ENCODE measurements at regions not wholly inside any gene's neighbourhood (a gene's known extent, or its start where the extent isn't known, plus 50 kb on each side); places are given as distances from the start of the nearest gene placed in this dataset.

DNA sequence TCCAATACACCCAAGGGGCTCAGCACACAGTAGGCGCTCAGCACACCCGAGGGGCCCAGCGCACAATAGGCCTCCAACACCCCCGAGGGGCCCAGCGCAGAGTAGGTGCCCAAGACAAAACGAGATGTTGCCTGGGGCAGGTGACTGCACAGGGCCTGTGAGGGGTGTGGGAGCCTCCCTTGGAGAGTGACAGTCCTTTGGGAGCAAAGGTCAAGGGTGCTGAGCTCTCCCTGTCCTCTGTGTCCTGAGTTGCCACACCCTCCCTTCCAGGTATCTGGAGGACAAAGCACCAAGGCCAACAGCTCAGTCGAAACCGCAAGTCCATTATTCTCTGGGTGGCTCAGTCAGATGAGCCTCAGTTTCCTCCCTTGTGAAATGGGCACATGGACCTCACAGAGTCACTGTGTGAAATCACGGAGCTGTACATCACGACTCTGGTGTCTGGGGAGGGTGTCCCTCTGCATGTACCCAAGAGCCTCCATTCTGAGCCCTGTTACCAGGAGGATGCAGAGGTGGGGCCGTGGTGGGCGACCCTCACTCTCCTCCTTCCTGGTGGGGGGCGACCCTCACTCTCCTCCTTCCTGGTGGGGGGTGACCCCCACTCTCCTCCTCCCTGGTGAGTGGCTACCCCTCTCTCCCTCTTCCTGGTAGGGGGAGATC, 81.3 kb downstream of the FOXL3 start:
- DNase-seq (ENCODE audit: low read depth) = no peak

DNA sequence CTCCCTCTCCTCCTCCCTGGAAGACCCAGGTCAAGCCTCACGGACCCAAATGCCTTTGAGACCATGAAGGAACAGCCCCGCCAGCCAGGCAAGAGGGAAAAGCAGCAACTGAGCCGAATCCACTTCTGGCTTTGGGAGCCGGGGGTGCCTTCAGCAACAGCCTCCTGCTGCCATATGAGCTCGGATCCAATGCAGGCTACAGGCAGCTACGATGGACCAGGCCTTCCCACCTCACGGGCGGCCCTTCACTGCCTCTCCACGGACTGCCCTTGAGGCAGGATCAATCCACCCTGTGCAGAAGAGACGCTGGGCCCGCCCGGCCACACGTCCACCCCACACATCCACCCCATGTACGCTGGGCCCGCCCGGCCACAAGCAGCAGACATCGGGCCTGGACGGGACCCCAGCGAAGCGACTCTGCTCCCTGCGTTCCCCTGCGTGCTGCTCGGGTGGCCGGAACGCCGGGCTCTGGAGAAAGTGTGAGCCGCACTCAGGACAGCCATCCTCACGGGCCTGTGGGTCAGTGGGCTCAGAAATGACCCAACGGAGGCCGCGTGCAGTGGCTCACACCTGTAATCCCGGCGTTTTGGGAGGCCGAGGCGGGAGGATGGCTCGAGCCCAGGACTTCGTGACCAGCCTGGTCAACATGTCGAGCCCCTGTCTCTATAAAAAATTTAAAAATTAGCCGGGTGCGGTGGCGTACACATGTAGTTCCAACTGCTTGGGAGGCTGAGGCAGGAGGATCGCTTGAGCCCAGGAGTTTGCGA, 82.0 kb downstream of the FOXL3 start:
- no peak for DNase-seq (ENCODE audit: low read depth)

GRCh38 chr7:372546-372931, 82.6 kb downstream of the FOXL3 start:
- no peak for DNase-seq (ENCODE audit: low read depth)

- peak; percentile 10 for DNase-seq (ENCODE audit: low read depth)
These were observed 83.2 kb downstream of the FOXL3 start for GRCh38 chr7:372932-373791.

GRCh38 chr7:373818-374705, 84.1 kb downstream of the FOXL3 start:
- DNase-seq (ENCODE audit: low read depth) = no peak

GRCh38 chr7:374706-375311, 84.8 kb downstream of the FOXL3 start:
- DNase-seq (ENCODE audit: low read depth) = no peak

DNA sequence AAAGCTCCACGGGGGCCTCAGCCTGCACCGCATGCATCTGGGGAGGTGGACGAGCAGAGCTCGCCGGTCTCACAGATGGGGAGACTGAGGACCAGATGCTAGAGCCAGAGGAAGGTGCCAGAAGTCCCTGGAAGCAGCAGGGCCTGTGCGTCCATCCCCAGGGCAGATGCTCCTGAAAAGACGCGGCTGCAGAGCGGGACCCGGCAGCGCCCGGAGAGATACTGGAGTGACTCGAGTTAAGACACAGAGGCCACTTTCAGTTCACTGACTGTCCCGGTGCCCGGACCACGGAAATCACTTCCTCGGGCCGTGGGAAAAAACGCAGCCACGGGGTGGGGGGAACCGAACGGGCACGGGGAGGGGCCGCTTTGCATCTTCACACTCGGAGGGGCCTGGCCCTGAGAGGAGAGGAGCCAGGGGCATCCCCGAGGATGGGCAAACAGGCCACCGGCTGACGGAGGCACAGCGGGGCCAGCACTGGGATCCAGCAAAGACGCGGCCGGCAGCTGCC, 85.4 kb downstream of the FOXL3 start:
- no peak for DNase-seq (ENCODE audit: low read depth)

DNA sequence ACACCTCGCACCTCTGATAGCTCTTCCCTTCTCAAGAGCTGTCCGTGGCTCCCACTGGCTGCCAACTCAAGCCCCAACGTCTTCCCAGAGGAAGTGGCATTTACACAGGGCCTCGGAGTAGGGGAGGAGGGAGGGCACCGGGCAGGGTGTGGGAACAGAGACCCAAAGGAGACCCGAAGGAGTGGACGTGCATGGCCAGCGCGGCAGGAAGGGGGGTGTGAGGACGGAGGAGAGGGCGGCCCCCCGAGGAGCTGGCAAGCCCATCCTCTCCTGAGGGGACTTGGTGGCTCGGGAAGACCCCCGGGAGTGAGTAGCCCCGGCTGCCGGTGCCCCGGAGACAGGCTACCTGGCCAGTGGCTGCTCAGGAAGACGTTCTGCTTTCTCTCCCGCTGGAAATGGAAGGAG, 85.9 kb downstream of the FOXL3 start:
- DNase-seq (ENCODE audit: low read depth) = no peak

- DNase-seq (ENCODE audit: low read depth) = no peak
These were observed 86.5 kb downstream of the FOXL3 start for GRCh38 chr7:376306-377079.

- no peak for DNase-seq (ENCODE audit: low read depth)
These were observed 87.4 kb downstream of the FOXL3 start for GRCh38 chr7:377080-378040.

DNA sequence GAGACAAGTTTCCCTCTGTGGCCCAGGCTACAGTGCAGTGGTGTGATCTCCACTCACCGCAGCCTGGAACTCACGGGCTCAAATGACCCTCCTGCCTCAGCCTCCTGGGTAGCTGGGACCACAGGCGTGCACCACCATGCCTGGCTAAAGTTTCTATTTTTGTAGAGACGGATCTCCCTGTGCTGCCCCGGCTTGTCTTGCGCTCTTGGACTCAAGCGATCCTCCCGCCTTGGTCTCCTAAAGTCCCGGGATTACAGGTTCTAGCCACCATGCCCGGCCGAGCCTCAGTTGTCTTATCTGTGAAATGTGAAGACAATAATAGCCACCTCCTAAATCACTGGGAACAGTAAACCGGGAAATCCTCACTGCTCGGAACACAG, 88.1 kb downstream of the FOXL3 start:
- no peak for DNase-seq (ENCODE audit: low read depth)

DNA sequence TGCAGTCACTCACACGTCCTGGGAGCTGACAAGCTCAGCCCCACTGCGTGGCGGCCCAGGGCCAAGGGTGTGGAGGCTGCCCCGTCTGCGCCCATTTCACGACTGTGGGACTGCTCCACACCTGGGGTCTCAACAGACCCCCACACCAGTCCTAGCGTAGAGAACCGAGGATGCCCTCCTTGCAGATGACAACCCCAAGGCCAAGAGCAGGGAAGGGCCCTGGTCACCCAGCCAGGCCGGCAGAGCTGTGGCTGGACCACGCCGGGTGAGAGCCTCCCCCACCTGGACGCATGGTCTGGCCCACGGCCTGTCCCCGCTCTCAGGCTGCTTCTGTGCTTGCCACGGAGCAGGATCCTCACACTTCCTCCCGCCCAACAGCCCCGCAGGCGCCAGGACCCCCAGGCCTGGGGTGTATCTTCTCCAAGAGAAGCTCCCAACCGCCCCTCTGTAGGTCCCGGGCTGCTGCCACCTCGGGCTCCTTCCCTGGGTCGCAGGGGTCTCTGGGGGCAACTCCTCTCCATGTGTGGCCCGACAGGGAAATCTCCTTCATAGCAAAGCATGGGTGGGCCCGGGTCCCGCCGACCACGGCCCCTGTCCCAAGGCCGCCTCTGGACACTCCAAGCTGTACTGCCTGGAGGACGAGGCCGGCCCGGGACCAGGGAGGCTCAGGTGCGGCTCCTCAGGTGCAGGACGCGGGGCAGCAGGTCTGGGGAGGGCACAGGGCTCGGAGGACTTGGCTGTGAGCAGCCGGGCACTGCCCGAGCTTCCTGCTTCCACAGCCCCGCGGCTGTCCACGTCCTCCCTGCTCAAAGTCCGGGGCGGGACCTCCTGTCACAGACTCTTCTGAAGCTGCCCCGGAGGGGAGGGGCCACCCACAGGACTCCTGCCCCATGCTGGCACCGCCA, 88.8 kb downstream of the FOXL3 start:
- no peak for DNase-seq (ENCODE audit: low read depth)

DNA sequence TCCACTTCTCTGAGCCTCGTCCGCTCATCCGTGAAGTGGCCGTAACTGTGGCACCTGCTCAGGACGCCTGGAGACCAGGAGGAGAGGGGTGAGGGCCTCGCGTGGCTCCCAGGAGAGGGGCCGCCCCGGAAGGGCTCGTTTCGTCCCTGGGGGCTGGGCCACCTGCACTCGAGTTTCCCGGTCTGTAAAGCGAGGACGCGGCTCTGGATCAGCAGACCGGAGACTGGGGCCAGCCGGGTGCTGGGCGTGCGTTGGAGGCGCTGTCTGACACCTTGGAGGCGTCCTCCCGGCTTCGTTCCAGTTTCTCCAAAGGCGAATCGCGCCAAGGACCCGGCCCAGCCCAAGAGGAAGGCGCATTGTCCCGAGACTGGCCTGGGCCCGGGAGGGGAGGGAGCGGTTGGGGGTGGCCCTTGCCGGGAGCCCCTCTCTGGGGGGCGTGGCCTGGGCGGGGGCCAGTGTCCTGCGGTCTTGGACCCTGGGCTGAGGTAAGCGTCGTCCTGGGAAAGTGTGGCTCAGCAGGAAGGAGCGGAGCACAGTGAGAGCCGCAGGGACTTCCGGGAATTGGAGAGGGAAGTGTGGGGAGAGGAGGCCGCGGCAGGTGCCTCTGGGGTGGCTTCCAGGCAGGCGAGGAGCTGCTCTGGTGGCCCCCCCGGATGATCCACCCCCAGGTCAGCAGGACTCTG, 89.6 kb downstream of the FOXL3 start:
- no peak for DNase-seq (ENCODE audit: low read depth)

DNA sequence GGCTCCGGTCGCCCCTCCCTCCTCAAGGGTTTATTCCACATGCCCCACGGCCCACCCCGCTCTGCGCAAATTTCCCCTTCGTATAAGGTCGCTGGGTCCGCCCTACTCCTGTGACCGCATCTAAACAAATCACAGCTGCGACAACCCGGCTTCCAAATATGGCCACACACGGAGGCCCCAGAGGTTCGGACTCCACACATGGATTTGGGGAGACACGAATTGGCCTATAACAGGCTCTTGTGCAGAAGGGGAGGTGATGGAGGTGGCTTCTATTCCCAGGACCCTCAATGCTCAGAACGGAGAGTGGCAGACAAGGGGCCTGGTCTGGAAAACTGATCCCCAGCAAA, 90.1 kb downstream of the FOXL3 start:
- DNase-seq (ENCODE audit: low read depth) = no peak

DNA sequence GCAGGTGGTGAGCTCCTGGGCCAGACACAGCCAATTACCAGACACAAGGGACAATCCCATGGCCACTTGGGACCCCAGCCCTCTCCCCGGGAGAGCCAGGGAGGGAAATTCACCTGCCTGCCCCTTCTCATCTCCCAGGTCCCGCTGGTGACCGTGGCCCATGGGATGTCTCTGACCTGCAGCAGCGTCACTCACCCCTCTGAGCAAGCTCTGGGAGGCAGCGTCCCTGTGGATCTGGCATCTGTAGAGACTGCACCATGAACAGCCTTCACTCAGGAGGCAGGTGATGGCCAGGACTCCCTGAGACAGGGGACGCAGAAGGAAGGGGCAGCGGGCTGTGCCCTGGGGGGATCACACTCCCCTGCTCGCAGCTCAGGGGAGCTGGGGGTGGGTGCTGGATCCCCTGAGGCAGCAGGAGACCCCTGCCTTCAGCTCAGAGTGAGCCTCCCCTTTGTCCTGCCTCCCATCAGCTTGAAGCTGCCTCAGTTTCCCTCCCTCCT, 90.8 kb downstream of the FOXL3 start:
- DNase-seq (ENCODE audit: low read depth) = no peak

DNA sequence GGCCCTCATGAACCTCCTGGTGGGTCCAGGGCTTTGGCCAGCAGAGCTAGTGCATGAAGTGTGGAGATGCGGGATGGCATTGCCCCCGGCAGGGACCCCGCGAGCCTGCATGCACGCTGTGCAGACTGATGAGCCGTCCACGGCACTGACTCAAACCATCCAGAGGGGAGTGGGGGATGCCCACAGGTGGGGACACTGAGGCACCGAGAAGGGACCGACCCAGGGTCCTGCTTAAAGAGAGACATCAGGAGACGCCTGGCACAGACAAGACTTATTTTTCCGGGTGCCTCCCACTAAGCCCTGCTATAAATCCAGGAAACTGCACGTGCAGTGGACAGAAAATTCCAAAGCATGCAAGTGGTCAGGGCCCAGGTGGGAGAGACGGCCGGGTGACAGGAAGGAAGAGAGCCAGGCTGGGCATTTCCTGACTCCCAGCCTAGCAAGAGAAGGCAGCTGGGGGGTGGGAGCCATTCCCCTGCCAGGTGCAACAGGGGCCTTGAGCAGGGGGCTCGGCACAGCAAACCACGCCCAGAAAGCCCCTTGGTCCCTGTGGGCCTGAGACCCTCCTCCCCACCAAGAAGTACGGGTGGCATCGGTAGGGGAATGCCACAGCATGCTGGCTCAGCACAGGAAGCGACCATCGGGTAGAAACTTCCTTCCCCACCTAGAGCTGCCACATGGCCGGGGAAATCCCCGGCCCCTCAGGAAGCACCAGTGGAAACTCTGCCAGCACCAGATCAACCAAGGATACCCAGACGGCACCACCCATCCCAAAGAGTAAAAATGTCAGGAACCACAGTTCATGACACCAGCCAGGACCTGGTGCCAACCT, 91.5 kb downstream of the FOXL3 start:
- no peak for DNase-seq (ENCODE audit: low read depth)

DNA sequence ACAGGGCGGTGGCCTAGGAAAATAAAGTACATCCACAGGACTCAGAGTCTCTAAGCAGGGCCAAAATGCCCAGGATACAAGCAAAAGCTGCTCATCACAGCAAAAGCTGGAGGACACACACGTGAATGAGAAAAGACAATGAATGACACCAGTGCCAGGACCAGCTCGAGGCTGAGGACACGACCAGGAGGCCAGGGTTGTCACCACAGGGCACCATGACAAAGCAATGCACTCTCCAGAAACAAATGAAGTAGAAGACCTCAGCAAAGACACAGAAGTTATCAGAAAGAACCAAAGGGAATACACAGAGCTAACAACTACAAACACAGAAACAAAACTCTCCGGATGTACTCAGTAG, 92.1 kb downstream of the FOXL3 start:
- DNase-seq (ENCODE audit: low read depth) = no peak

Data from renal cortical epithelial cell (primary cell).